Endothelial cell of umbilical vein (primary cell): ENCODE measurements at regions not wholly inside any gene's neighbourhood (a gene's known extent, or its start where the extent isn't known, plus 50 kb on each side); places are given as distances from the start of the nearest gene placed in this dataset.

Source experiments
- BruUV-seq: library from RNA; stranded (reverse); fragments of 400-500 nt; replicated peaks from 2 replicates; lab custom pipeline; 2021; lab: Mats Ljungman, UMichigan
- CTCF ChIA-PET: fragments of 300-600, 350-600 bp; sonication (Branson Sonifier 250); formaldehyde crosslinking; loops from one replicate; lab custom pipeline; 2021; ENCODE audit warnings: antibody characterized with exemption, inconsistent platforms; lab: Charles Lee
- POLR2A ChIA-PET: fragments of 300-600, 350-600 bp; sonication (Branson Sonifier 250); formaldehyde crosslinking; loops from one replicate; lab custom pipeline; 2021; ENCODE audit warnings: antibody characterized with exemption, inconsistent platforms; lab: Charles Lee
- DNase-seq: peaks from one replicate; pipeline ENCODE4 v3.0.0-alpha.2; 2011; ENCODE audit warnings: low read depth, low spot score
- FAIRE-seq: peaks from 2 replicates; lab custom pipeline; 2011; peaks lifted over from hg19 to GRCh38; lab: Jason Lieb, UNC
- H2AFZ ChIP-seq: 2 replicates; pipeline ENCODE4 v1.6.0; 2012; ENCODE audit warnings: low read depth, low read length, control low read depth, inconsistent platforms
- H3K27ac ChIP-seq: 2 replicates; pipeline ENCODE4 v1.5.1; 2011; ENCODE audit warnings: low read depth, mild to moderate bottlenecking, control low read depth, low read length, moderate library complexity; ENCODE audit not compliant: insufficient read depth
- H3K27me3 ChIP-seq, 2 experiments: 2 replicates each; pipeline versions ENCODE4 v1.6.0 to v1.6.1; 2011; ENCODE audit warnings: low read length in 2 of 2, mixed read lengths in 1 of 2; ENCODE audit not compliant: control insufficient read depth in 2 of 2, insufficient read depth in 2 of 2
- H3K36me3 ChIP-seq, 2 experiments: 2 replicates in 1 of 2; 3 replicates in 1 of 2; pipeline ENCODE4 v1.5.1; 2011; ENCODE audit warnings: low read length in 2 of 2, mild to moderate bottlenecking in 1 of 2, moderate library complexity in 1 of 2; ENCODE audit not compliant: control insufficient read depth in 2 of 2, insufficient read depth in 2 of 2; ENCODE audit errors: extremely low read depth in 1 of 2
- H3K4me1 ChIP-seq: 3 replicates; pipeline ENCODE4 v1.5.1; 2011; ENCODE audit warnings: mild to moderate bottlenecking, low read length; ENCODE audit not compliant: control insufficient read depth, insufficient read depth; ENCODE audit errors: extremely low read depth
- H3K4me2 ChIP-seq: 2 replicates; pipeline ENCODE4 v1.6.1; 2011; ENCODE audit warnings: low read length, control low read depth, mixed read lengths; ENCODE audit not compliant: insufficient read depth
- H3K4me3 ChIP-seq, 3 experiments: fragments of 200-600 bp in 1 of 3; sonication (generic), shearing (Covaris generic) in 1 of 3; replicated peaks in 1 of 3; 2 replicates each; pipeline ENCODE4 v1.5.1; 2011 to 2016; ENCODE audit warnings: control low read depth in 3 of 3, low read length in 3 of 3, mild to moderate bottlenecking in 2 of 3, inconsistent platforms in 1 of 3, low read depth in 1 of 3, moderate library complexity in 1 of 3; ENCODE audit not compliant: insufficient read depth in 1 of 3
- H3K79me2 ChIP-seq: 2 replicates; pipeline ENCODE4 v1.6.0; 2012; ENCODE audit warnings: low read length, inconsistent platforms; ENCODE audit not compliant: control insufficient read depth, insufficient read depth
- H3K9ac ChIP-seq: replicated peaks from 2 replicates; pipeline ENCODE3; 2011; ENCODE audit warnings: low read length, control low read depth; ENCODE audit not compliant: insufficient read depth; ENCODE audit errors: extremely low read depth
- H3K9me1 ChIP-seq: replicated peaks from 3 replicates; pipeline ENCODE4 v1.6.0; 2011; ENCODE audit warnings: mild to moderate bottlenecking, low read length; ENCODE audit not compliant: control insufficient read depth, insufficient read depth; ENCODE audit errors: extremely low read depth
- H3K9me3 ChIP-seq: replicated peaks from 2 replicates; pipeline ENCODE4 v1.5.1; 2012; ENCODE audit warnings: low read length, inconsistent platforms; ENCODE audit not compliant: control insufficient read depth, insufficient read depth
- H4K20me1 ChIP-seq: replicated peaks from 2 replicates; pipeline ENCODE3; 2011; ENCODE audit warnings: mild to moderate bottlenecking, low read length; ENCODE audit not compliant: control insufficient read depth, insufficient read depth; ENCODE audit errors: extremely low read depth
- CTCF ChIP-seq, 2 donors: IDR thresholded peaks; 1 replicate in 1 of 2; 2 replicates in 1 of 2; pipeline ENCODE4 v1.5.1; 2011; ENCODE audit warnings: low read length in 2 of 2, mild to moderate bottlenecking in 2 of 2, moderate library complexity in 2 of 2, control low read depth in 1 of 2, inconsistent platforms in 1 of 2, low read depth in 1 of 2; ENCODE audit not compliant: insufficient read depth in 1 of 2; ENCODE audit errors: extremely low read depth in 1 of 2
- EZH2 ChIP-seq: IDR thresholded peaks from 2 replicates; pipeline ENCODE4 v1.6.1; 2012; ENCODE audit warnings: borderline replicate concordance, low read depth, mild to moderate bottlenecking, moderate library complexity, low read length, inconsistent platforms; ENCODE audit not compliant: severe bottlenecking
- FOS ChIP-seq: IDR thresholded peaks from 2 replicates; pipeline ENCODE4 v1.6.1; 2011; ENCODE audit warnings: mild to moderate bottlenecking, low read length, moderate library complexity, borderline replicate concordance; ENCODE audit not compliant: insufficient read depth
- GATA2 ChIP-seq: IDR thresholded peaks from 2 replicates; pipeline ENCODE4 v1.7.0; 2011; ENCODE audit warnings: low read depth, mild to moderate bottlenecking, moderate library complexity, mixed read lengths, low read length; ENCODE audit not compliant: insufficient read length, insufficient read depth
- JUN ChIP-seq: IDR thresholded peaks from 2 replicates; pipeline ENCODE4 v1.6.1; 2011; ENCODE audit warnings: borderline replicate concordance, low read depth; ENCODE audit not compliant: insufficient read length, insufficient read depth
- MAX ChIP-seq: IDR thresholded peaks from 2 replicates; pipeline ENCODE4 v1.6.1; 2011; ENCODE audit not compliant: insufficient read depth, insufficient read length
- MYC ChIP-seq: IDR thresholded peaks from one replicate; pipeline ENCODE4 v1.6.1; 2011; ENCODE audit warnings: mild to moderate bottlenecking, low read depth, low read length
- POLR2A ChIP-seq: IDR thresholded peaks from 2 replicates; pipeline ENCODE4 v1.6.1; 2012; ENCODE audit warnings: low read depth, mild to moderate bottlenecking, control low read depth, low read length
- POLR2AphosphoS5 ChIP-seq: IDR thresholded peaks from 2 replicates; pipeline ENCODE4 v1.6.1; 2012; ENCODE audit warnings: low read depth, mild to moderate bottlenecking, control low read depth, low read length, moderate library complexity; ENCODE audit not compliant: insufficient read depth
- dilution Hi-C: fragments of 300-500 bp; cut with MboI; formaldehyde crosslinking; loops from one replicate; pipeline ENCODE4 v1.15.0; 2019; ENCODE audit warnings: low sequenced_read_pairs; ENCODE audit not compliant: extremely low pct_ligation_motif_present
- intact Hi-C: fragments of 100-400 bp; cut with micrococcal nuclease; formaldehyde crosslinking; loops from one replicate; pipeline ENCODE4 v1.10.0; 2022

GRCh38 chr15:70517194-70517590 is 246.2 kb downstream of the UACA start:
- no peak overlapping the region for H3K4me3 ChIP-seq
- H4K20me1 ChIP-seq: no peaks in the 10 kb centered on the region
- no peaks in the 10 kb centered on the region for H3K79me2 ChIP-seq
- H3K4me2 ChIP-seq: no peak overlapping the region
- no peak overlapping the region for H3K27ac ChIP-seq
- no peak for DNase-seq
- no peaks in the 10 kb centered on the region for H3K9me3 ChIP-seq
- no peaks in the 10 kb centered on the region for H3K4me1 ChIP-seq
- no peak for TF ChIP-seq MAX
- TF ChIP-seq POLR2A: no peak
- no peak for TF ChIP-seq MYC
- TF ChIP-seq FOS: no peak
- TF ChIP-seq GATA2: no peak
- TF ChIP-seq EZH2: no peak
- no peak for TF ChIP-seq JUN
- no peak for TF ChIP-seq CTCF (IDR thresholded peaks at IDR 0.05; ENCODE audit: extremely low read depth in 1 of 2, insufficient read depth in 1 of 2, low read depth in 1 of 2, low read length in 2 of 2)
- no peak for TF ChIP-seq POLR2AphosphoS5
- H3K9me1 ChIP-seq: no peaks in the 10 kb centered on the region
- FAIRE-seq: no peak
- POLR2A ChIA-PET: no interaction called here
- no TSS peak for BruUV-seq
- no peaks in the 10 kb centered on the region for H3K36me3 ChIP-seq
- no peak overlapping the region for H2AFZ ChIP-seq
- dilution Hi-C loops: no loop called here
- intact Hi-C loops: no loop called here
- no peak overlapping the region for H3K9ac ChIP-seq
- CTCF ChIA-PET: interaction anchor here (1.2 kb wide), 1 partner anchor 18 kb away, joined by 3 read pairs; no protein-coding TSS in a partner anchor
- H3K27me3 ChIP-seq: peaks cover 8 to 13% of the 10 kb centered on the region in 2 experiments
